GM19035 (cell line): ENCODE measurements at regions not wholly inside any gene's neighbourhood (a gene's known extent, or its start where the extent isn't known, plus 50 kb on each side); places are given as distances from the start of the nearest gene placed in this dataset.
"Not testable (repeated sequence)": the region's sequence is repeated elsewhere in the genome, so short reads cannot be mapped to it uniquely, and the experiment has no call there.

Source experiments
- ATAC-seq: cut with Tn5 transposase; IDR thresholded peaks from one replicate; pipeline ENCODE4 v1.9.1; 2021; ENCODE audit not compliant: unreplicated experiment

- no peak for ATAC-seq
Observed at GRCh38 chr12:107826276-107826675, 51.8 kb downstream of the ASCL4 start.

DNA sequence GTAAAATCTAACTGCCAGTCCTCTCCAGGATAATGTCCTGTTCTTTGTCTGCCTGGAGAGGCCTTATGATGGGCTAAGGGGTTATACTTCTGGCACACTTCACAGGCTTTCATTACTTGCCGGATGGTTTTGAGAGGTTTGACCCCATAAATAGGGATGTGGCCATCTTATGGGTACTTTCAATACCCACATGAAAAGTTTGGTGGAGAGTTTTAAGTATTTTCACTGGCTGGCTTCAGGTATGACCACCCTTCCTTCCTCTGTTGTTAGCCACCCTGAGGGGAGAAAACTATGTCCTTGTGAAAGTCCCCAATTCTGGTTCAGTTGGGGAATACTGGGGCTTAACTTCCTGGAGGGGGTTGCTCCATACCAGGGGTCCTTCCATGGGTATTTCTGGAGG is 54.8 kb downstream of the ASCL4 start:
- ATAC-seq = no peak

DNA sequence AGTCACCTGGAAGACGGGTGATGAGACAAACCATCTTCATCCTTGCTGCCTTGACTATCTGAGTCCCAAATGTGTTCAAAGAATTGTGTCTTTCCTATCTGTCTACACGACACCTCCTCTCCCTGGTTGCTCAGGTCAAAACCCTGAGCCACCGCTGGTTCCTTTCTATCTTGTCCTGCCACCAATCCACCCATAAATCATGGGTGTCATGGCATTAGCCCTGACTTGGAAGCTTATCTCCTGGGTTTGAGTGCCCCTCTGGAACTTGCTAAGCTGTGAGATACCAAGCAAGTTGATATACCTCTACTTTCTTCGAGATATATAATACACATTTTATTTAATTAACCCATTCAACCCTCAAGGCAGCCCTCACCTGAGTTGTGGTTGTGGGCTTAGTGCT is 57.9 kb downstream of the ASCL4 start:
- ATAC-seq = no peak

GRCh38 chr12:107840186-107840585 is 65.7 kb downstream of the ASCL4 start:
- no peak for ATAC-seq

DNA sequence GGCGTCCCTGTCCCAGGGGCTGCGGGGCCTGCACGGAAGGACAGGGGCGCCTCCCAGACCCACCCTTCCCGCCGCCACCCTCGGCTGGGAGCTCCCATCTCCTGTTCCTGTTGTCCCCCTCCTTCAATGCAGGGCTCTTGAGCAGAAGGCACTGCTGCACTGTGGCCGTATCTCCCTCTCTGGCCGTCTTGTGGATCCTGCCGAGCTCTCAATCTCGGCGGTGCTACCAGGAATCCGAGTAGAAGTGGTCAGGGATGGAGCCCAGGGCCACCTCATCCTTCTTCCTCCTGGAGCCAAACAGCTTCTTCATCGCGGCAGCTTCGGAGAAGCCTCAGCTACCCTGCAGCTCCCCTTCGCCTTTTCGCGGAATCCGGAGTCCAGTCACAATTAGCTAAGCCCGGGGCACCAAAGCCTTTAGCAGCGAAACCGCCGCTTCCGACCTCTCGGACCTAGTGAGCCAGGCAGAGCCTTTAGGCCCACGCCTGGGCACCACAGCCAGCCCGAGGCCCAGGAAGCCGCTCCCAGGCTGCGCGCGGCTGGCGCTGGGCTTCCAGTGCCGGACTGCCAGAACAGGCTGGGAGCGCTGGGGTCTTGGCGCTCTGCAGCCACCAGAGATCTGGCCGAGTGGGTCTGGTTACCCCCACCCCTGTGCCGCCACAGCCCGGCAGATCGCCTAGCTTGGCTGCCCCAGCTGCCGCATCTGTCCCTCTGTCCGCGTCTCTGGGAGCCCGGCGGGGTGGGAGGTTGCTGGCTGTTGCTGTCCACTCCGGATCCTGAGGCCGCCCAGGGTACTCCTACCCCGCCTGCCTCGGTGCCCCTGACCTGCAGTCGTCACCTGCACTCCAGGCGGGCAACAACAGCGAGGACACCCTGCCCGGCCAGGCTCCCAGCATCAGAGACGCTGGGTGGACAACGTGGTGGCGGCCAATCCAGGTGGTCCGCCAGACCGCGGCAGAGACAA is 69.1 kb downstream of the ASCL4 start:
- no peak for ATAC-seq

- ATAC-seq = no peak
Observed at GRCh38 chr12:107844312-107844921, 69.9 kb downstream of the ASCL4 start.

DNA sequence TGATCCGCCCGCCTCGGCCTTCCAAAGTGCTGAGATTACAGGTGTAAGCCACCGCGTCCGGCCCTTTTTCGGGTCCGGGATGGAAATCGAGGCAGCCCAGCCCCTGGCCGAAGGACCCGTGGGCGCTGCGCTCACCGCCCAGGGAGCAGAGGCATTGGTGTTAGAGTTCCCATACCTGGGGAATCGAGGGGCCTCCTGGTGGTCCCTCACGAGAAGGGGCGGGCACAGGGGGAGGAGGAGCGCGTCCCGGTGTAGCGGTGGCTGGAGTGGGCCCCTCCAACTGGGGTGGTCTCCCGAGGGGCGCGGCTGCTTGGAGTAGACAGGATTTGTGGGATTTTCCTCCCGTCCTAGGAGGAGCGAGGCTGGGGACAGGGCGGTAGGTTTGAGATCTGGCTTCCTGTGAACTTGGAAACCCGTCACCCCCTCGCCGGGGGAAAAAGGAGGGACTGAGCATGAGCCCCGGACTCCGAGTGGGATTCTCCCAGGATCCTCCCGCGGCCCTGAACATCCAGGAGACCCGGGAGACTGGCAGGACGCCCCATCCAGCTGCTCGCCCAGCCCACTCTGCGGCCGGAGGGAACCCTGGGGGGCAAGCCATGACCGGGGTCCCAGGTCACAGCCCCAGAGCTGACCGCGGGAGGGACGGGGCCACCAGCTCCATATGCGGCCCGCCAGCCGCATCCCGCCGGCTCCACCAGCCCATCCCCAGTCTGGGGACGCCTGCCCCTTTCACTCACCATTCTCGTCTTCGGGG is 70.9 kb downstream of the ASCL4 start:
- ATAC-seq = no peak

DNA sequence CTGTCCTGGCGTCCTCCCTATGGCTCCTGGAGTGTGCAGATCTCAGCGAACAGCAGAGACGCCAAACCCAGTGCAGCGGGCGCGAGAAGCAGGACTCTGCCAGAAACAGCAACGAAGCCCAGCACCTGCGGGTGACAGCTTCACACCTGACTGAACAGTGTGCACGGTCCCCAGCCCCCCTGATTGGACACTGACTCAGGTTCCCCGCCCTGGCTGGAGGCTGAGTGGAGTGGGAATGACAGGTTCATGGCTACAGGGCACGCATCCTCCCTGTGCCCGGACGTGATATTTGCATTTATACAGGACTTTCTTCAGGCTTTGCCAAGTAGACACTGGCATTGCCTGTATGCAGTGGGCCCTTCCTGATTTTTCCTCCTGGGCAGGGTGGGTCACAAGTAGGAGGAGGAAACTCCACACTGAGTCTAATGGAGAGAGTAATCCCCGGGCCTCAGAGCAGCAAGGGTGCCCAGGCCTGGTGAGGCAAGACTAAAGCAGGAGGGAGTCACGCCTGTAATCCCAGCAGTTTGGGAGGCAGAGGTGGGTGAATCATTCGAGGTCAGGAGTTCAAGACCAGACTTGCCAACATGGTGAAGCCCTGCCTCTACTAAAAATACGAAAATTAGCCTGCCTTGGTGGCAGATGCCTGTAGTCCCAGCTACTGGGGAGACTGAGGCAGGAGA is 71.6 kb downstream of the ASCL4 start:
- ATAC-seq = no peak

GRCh38 chr12:107847430-107847829 is 72.9 kb downstream of the ASCL4 start:
- no peak for ATAC-seq

- no peak for ATAC-seq
Observed at GRCh38 chr12:107847830-107848229, 73.3 kb downstream of the ASCL4 start.

DNA sequence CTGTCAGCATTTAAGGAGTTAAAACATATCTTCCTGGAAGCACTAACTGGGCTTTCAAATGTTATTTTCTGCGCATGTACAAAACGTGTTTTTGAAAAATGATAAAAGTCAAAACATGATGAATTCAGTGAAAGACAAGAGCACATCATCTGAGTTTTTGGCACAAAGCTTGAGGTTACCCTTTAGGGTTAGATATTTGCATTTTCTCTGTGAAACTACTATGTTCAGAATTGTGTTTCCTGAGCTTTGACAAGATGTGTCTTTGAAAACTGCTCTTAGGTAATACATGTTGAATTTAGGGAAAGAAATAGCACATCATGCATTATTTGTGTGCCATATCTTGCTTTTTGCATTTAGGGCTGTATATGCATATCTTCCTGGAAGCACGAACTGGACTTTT is 79.0 kb downstream of the ASCL4 start:
- no peak for ATAC-seq

GRCh38 chr12:107855471-107855870 is 81.0 kb downstream of the ASCL4 start:
- ATAC-seq = no peak

GRCh38 chr12:107856096-107856495 is 81.6 kb downstream of the ASCL4 start:
- ATAC-seq = no peak

DNA sequence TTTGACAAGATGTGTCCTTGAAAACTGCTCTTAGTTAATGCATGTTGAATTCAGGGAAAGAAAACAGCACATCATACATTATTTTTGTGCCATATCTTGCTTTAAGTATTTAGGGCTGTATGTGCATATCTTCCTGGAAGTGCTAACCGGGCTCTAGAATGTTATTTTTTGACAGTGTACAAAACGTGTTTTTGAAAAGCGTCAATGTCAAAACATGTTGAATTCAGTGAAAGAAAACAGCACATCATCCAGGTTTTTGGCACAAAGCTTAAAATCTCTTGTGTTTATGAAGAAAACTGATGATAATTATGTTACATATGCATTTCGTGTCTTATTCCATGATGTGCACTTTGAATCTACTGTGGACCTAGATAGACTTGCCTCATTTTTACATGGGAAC is 82.7 kb downstream of the ASCL4 start:
- ATAC-seq = no peak

GRCh38 chr12:107859367-107859766 is 84.9 kb downstream of the ASCL4 start:
- no peak for ATAC-seq

DNA sequence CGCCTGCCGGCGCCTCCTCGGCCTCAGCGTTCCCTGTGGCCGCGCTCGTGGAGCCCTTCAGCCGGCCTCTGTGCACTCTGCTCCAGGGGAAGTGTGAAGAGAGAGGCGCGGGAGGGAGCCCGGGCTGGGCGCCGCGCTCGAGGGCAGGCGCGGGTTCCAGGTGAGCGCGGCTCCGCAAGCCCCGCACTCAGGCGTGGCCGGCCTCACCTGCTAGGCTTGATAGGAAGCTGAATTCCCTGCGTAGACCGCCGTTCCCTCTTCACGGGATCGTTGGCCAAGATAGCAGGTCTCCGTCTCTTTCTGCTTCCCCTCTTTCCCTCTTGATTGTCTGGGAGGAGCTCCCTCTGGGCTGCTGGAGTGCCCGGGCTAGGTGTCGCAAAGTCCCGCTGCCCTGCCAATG is 89.7 kb downstream of the ASCL4 start:
- no peak for ATAC-seq

- not testable (repeated sequence) for ATAC-seq
Observed at GRCh38 chr12:107864727-107865126, 90.2 kb downstream of the ASCL4 start.

- ATAC-seq = no peak
Observed at GRCh38 chr12:107873223-107873622, 98.7 kb downstream of the ASCL4 start.

GRCh38 chr12:107875786-107876185 is 101.3 kb downstream of the ASCL4 start:
- ATAC-seq = no peak

- no peak for ATAC-seq
Observed at GRCh38 chr12:107884769-107885694, 110.5 kb downstream of the ASCL4 start.
